SH-SY5Y (cell line): ENCODE measurements at regions not wholly inside any gene's neighbourhood (a gene's known extent, or its start where the extent isn't known, plus 50 kb on each side); places are given as distances from the start of the nearest gene placed in this dataset.

Experiments used
- GATA2 ChIP-seq: IDR thresholded peaks from 2 replicates; pipeline ENCODE4 v1.6.1; 2011; ENCODE audit warnings: mild to moderate bottlenecking, low read depth, low read length
- GATA3 ChIP-seq: IDR thresholded peaks from 2 replicates; pipeline ENCODE4 v1.6.1; 2011; ENCODE audit warnings: low read depth, mild to moderate bottlenecking, low read length, moderate library complexity

GRCh38 chr15:97717806-97718205 lies 242.7 kb upstream of the ARRDC4 start:
- TF ChIP-seq GATA2 (no peak), GATA3 (no peak)

GRCh38 chr15:97718509-97718908 lies 242.0 kb upstream of the ARRDC4 start:
- TF ChIP-seq GATA3 (no peak), GATA2 (no peak)

DNA sequence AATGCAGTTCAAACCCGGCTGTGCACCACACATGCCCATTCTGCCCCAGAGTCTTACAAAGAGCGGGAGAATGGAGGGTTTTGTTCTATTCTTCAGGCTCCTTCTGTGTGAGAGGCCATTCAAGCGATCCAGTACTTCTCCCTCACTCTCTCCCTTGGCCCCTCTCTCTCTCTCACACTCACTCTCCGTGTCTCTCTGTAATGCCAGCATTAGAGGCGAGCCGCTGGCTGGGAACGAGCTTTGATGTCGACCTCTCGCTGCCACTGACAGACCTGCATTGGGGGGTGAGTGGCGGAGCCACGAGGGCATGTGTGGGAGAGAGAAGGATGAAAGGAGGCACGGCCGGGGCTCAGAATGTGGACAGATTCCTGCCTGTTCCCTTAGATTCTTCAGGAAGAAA lies 231.7 kb upstream of the ARRDC4 start:
- TF ChIP-seq GATA2, result no peak
- TF ChIP-seq GATA3, result no peak

DNA sequence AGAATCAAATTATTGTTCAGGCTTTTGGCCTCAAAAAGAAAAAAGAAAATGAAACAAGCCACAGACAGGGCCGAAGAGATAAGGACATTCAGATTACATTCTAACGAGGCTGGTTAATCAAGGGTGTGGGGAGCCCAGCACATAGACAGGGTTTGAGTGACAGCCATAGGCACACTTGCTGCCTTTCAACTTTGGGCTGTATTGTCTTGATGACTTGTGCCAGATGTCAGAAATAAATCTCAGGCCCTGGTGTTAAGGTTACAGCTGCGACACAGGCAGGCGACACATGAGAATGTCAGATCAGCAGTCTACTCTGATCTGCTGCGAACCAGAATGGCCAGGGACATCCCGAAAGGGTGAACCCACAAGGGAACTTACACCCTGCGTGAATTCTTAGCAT lies 231.2 kb upstream of the ARRDC4 start:
- TF ChIP-seq GATA3, result no peak
- TF ChIP-seq GATA2, result no peak

- no peak for TF ChIP-seq GATA3
- TF ChIP-seq GATA2, result no peak
Measured at GRCh38 chr15:97730315-97730714, 230.2 kb upstream of the ARRDC4 start.

DNA sequence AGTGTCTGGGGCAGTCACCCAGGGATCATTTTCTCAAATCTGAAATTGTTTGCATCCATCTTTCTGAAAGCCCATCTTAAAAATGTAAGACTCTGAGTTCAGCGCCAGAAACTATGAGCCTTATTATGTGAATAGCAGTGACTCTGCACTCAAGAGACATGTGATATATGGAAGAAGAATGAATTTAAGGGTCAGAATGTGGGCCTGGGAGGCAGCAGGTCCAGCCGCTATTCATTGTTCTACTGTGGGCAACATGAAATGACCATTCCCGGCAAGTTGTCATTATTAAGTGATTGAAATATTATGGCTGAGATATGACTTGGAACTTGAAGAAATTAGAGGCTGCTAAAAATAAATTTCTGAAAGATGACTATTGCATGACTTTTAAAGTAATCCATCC lies 228.6 kb upstream of the ARRDC4 start:
- TF ChIP-seq GATA3 (no peak), GATA2 (no peak)

DNA sequence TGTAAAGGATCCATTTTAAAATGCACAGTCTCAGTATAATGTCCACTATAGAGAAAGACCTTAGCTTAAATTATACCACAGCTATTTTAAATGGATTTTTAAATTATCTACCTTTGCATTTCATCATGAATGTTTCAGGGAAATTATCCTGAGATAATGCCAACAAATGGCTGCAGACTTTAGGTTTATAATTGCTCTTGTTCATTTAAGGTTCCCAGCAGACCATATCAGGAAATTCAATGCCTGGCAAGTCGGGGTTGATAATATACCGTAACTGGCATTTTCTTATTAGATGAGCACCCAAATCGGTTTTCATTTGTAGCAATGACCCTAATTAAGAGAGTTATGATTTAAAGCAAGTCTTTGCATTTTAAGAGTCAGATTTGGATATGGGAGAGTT lies 227.1 kb upstream of the ARRDC4 start:
- no peak for TF ChIP-seq GATA3
- TF ChIP-seq GATA2, result no peak

GRCh38 chr15:97736748-97737147 lies 223.8 kb upstream of the ARRDC4 start:
- TF ChIP-seq GATA3, result no peak
- TF ChIP-seq GATA2, result no peak

GRCh38 chr15:97745481-97746071 lies 214.9 kb upstream of the ARRDC4 start:
- no peak for TF ChIP-seq GATA2
- TF ChIP-seq GATA3, result no peak

DNA sequence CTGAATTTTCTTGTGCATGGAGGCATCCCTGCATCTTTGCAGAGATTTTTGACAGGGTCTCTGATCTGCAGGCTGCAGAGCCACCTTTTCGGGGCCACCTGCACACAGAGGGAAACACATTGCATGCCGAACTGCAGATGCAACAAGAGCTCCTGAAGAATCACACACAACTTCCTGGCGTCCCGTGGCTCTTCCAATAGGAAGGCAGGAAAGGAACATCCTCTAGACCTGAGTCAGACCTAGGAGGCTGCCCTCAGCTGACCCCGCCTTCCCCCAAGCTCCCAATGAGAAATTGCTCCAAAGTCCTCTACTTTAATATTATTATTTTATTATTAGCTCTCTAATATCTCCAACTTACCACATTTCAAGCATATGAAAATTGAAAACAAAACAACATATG lies 213.2 kb upstream of the ARRDC4 start:
- TF ChIP-seq GATA3, result no peak
- no peak for TF ChIP-seq GATA2

- TF ChIP-seq GATA2 (no peak; the same call in 1 of the 2 replicates), GATA3 (no peak)
Measured at GRCh38 chr15:97748576-97748975, 211.9 kb upstream of the ARRDC4 start.

GRCh38 chr15:97750060-97750459 lies 210.4 kb upstream of the ARRDC4 start:
- no peak for TF ChIP-seq GATA3
- no peak for TF ChIP-seq GATA2

DNA sequence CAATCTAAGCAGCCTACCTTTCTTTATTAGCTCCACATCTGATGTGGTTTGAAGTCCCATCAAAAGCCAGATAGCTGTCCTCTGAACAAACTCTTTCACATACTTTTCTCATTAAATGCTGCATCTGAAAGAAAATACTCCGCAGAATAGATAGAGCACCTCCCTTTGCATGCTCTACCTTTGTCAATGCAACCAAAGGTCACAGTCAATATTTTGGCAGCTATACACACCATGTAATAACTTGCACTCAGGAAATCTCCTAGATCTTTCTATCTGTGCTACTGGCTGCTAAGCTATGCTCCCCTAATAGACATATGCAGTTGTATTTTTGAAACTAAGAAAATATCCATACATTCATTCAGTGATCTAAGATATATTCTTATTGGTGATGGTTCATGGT lies 204.8 kb upstream of the ARRDC4 start:
- no peak for TF ChIP-seq GATA2
- no peak for TF ChIP-seq GATA3

DNA sequence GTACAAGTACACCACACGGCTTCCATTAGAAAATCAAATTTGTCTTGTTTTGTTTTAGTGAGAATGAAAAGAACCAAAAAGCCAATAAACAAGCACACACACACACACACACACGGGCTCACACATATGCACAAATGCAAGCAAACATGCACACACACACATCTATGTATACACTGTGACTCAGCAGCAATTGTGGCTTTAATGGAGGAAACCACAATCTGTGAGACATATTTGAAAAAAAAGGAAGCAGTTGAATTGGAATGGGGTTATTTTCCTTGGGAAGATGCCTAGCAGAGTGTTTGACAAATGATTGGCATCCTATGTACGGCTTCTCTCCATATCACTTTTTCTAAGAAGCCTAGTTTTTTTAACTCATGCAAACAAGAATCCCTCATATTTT lies 201.1 kb upstream of the ARRDC4 start:
- TF ChIP-seq GATA2, result no peak
- TF ChIP-seq GATA3, result no peak

GRCh38 chr15:97761110-97761509 lies 199.4 kb upstream of the ARRDC4 start:
- no peak for TF ChIP-seq GATA3
- TF ChIP-seq GATA2, result no peak

DNA sequence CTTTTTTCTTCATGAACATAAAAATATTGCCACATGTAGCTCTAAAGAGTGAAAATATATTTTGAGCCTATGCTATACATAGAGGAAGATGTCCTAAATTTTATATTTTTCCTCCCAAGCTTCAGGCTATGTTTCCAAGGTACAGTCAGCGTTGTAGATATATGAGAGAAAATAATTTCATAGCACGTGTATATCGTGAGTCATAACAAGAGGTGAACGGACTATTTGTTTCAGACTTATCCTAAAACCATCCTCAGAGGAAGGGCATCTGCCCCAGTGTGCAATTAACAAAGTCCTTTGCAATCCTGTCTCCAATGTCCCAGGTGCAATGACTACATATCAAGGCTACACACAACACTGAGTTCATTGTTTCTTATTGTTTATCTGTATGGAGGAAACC lies 177.3 kb upstream of the ARRDC4 start:
- no peak for TF ChIP-seq GATA3
- no peak for TF ChIP-seq GATA2
